ENCODE measurements at regions not wholly inside any gene's neighbourhood (a gene's known extent, or its start where the extent isn't known, plus 50 kb on each side); places are given as distances from the start of the nearest gene placed in this dataset.

- no peak overlapping the region for H3K4me3 Mint-ChIP-seq
- Histone ChIP-seq H4K20me1 (ENCODE audit: control insufficient read depth, insufficient read depth, insufficient read length) (no peaks in the 10 kb centered on the region), H2BK5ac (ENCODE audit: insufficient read length, low read length) (no peak overlapping the region), H3K56ac (ENCODE audit: insufficient read length, low read depth, low read length) (no peak overlapping the region), H2AK5ac (ENCODE audit: insufficient read length, low read length) (no peak overlapping the region), H3K14ac (ENCODE audit: insufficient read depth, low read length) (no peak overlapping the region), H3K4me1 (ENCODE audit: insufficient read depth, low read length) (no peaks in the 10 kb centered on the region), H2BK15ac (ENCODE audit: low read depth, low read length) (no peak overlapping the region), H4K91ac (ENCODE audit: insufficient read length, low read depth, low read length) (no peak overlapping the region), H3K23ac (ENCODE audit: insufficient read length, low read depth, low read length) (no peak overlapping the region), H2BK12ac (ENCODE audit: insufficient read length, low read depth, low read length) (no peak overlapping the region), H3K27ac (ENCODE audit: insufficient read length, low read depth, low read length) (no peak overlapping the region), H3K4ac (ENCODE audit: low read depth, low read length) (no peak overlapping the region), H4K5ac (ENCODE audit: insufficient read length, low read depth, low read length) (no peak overlapping the region), H2BK120ac (ENCODE audit: low read depth, low read length, poor library complexity, severe bottlenecking) (no peak overlapping the region), H3K27me3 (ENCODE audit: insufficient read depth, low read length) (no peaks in the 10 kb centered on the region), H3K9ac (ENCODE audit: extremely low read depth, insufficient read length, low read length) (no peak overlapping the region), H3K79me1 (ENCODE audit: insufficient read depth, low read depth, low read length, poor library complexity, severe bottlenecking) (no peaks in the 10 kb centered on the region), H3K79me2 (ENCODE audit: insufficient read depth, low read length) (no peaks in the 10 kb centered on the region), H2BK20ac (ENCODE audit: low read depth, low read length, poor library complexity, severe bottlenecking) (no peak overlapping the region), H3K23me2 (ENCODE audit: insufficient read length, low read depth, low read length, poor library complexity, severe bottlenecking) (no peaks in the 10 kb centered on the region), H3K9me3 (ENCODE audit: control insufficient read depth, low read depth, low read length) (no peaks in the 10 kb centered on the region), H2AFZ (ENCODE audit: low read length) (no peak overlapping the region), H4K8ac (replicated peaks; ENCODE audit: insufficient read length, low read depth, low read length) (no peak overlapping the region), H3T11ph (ENCODE audit: low read length) (no peak overlapping the region), H3K4me2 (ENCODE audit: insufficient read depth, insufficient read length, low read length) (no peak overlapping the region), H3K18ac (ENCODE audit: insufficient read length, low read depth, low read length) (no peak overlapping the region)
- TF ChIP-seq, protein P1, sequence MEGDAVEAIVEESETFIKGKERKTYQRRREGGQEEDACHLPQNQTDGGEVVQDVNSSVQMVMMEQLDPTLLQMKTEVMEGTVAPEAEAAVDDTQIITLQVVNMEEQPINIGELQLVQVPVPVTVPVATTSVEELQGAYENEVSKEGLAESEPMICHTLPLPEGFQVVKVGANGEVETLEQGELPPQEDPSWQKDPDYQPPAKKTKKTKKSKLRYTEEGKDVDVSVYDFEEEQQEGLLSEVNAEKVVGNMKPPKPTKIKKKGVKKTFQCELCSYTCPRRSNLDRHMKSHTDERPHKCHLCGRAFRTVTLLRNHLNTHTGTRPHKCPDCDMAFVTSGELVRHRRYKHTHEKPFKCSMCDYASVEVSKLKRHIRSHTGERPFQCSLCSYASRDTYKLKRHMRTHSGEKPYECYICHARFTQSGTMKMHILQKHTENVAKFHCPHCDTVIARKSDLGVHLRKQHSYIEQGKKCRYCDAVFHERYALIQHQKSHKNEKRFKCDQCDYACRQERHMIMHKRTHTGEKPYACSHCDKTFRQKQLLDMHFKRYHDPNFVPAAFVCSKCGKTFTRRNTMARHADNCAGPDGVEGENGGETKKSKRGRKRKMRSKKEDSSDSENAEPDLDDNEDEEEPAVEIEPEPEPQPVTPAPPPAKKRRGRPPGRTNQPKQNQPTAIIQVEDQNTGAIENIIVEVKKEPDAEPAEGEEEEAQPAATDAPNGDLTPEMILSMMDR (conservative IDR thresholded peaks at IDR 0.05), result no peak
- H3K36me3 Mint-ChIP-seq (ENCODE audit: insufficient read depth in 1 of 3, low read depth in 3 of 3), result no peaks in the 10 kb centered on the region
- WGBS (ENCODE audit: extremely low coverage, insufficient read length, low lambda C conversion rate), result no CpG with 5 or more reads among the region's 4 CpGs
- no peaks in the 10 kb centered on the region for H3K4me1 Mint-ChIP-seq
- no peaks in the 10 kb centered on the region for H3K9me3 Mint-ChIP-seq
- no peak for DNase-seq
- no peaks in the 10 kb centered on the region for H3K27me3 Mint-ChIP-seq (ENCODE audit: low read depth)
- H3K27ac Mint-ChIP-seq, result no peak overlapping the region
These were observed 113.9 kb upstream of the ZNF648 start for GRCh38 chr1:182175361-182175931.

Data from H9 (cell line).